NT2/D1 (cell line): ENCODE measurements at regions not wholly inside any gene's neighbourhood (a gene's known extent, or its start where the extent isn't known, plus 50 kb on each side); places are given as distances from the start of the nearest gene placed in this dataset.

Source experiments
- DNase-seq: peaks from one replicate; pipeline ENCODE4 v3.0.0-alpha.2; 2011; ENCODE audit warnings: low read depth, low spot score
- H3K27me3 ChIP-seq: 2 replicates; pipeline ENCODE4 v1.6.0; 2011; ENCODE audit warnings: mild to moderate bottlenecking; ENCODE audit not compliant: insufficient read length, insufficient read depth
- H3K36me3 ChIP-seq: 2 replicates; pipeline ENCODE4 v1.6.1; 2011; ENCODE audit warnings: mild to moderate bottlenecking, low read length, mixed read lengths; ENCODE audit not compliant: insufficient read depth, insufficient read length
- H3K4me1 ChIP-seq: 2 replicates; pipeline ENCODE4 v1.5.1; 2011; ENCODE audit not compliant: insufficient read depth, insufficient read length
- H3K4me3 ChIP-seq: 2 replicates; pipeline ENCODE4 v1.5.1; 2011; ENCODE audit warnings: low read depth; ENCODE audit not compliant: insufficient read length
- H3K9ac ChIP-seq: 2 replicates; pipeline ENCODE4 v1.6.0; 2011; ENCODE audit warnings: low read depth; ENCODE audit not compliant: insufficient read length
- H3K9me3 ChIP-seq: 2 replicates; pipeline ENCODE4 v1.5.1; 2011; ENCODE audit warnings: mild to moderate bottlenecking, low read length; ENCODE audit not compliant: insufficient read depth
- SUZ12 ChIP-seq: IDR thresholded peaks from 2 replicates; pipeline ENCODE4 v1.6.1; 2011; ENCODE audit not compliant: insufficient read length, insufficient read depth; ENCODE audit errors: extremely low read depth
- YY1 ChIP-seq: IDR thresholded peaks from 2 replicates; pipeline ENCODE4 v1.6.1; 2011; ENCODE audit not compliant: insufficient read length, insufficient read depth
- ZNF274 ChIP-seq: IDR thresholded peaks from 2 replicates; pipeline ENCODE4 v1.6.1; 2011; ENCODE audit warnings: mild to moderate bottlenecking, low read depth, low read length

DNA sequence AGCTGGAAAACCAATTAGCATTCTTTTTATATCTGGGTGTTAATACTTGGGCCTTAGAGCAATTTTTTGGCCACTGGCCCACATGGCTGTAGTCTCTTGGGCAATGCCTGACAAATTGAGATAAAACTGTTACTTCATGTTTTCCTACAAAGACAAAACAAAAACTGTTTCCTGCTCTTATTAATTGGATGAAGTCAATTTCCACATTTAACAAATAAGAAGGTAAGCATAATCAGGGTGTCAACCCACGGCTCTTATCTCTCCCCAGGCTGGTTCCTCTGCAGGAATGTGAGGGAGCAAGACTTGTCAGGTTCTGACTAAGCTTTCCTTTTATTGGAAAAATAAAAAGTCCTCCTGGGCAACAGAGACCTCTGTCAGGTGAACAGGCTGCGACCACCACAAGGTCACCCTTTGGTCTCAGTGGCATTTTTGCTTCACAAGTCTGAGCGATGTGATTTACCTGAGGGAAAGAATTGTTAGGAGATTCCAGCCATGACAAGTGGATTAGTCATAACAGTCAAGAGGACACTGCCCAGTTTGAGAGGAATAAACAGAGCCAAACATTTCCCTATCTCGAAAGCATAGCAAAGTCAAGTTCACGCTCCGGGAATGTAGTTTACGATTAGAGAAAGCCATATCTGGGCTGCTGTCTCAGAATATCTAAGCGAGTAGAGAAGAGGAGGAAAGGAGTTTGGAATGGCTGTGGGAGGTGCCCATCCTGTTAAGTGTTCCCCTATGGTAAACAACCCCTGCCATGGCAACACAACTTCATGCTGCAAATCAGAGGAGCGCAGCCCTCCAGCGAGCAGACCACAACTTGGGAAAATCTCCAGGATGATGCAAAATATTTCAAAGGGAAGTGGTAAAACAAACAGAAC lies 144.4 kb downstream of the TES start:
- Histone ChIP-seq H3K4me1 (no peaks in the 10 kb centered on the region), H3K36me3 (no peaks in the 10 kb centered on the region), H3K27me3 (no peaks in the 10 kb centered on the region), H3K9me3 (no peaks in the 10 kb centered on the region), H3K4me3 (no peak overlapping the region), H3K9ac (no peak overlapping the region)
- TF ChIP-seq SUZ12 (no peak), YY1 (no peak), ZNF274 (no peak)
- no peak for DNase-seq

DNA sequence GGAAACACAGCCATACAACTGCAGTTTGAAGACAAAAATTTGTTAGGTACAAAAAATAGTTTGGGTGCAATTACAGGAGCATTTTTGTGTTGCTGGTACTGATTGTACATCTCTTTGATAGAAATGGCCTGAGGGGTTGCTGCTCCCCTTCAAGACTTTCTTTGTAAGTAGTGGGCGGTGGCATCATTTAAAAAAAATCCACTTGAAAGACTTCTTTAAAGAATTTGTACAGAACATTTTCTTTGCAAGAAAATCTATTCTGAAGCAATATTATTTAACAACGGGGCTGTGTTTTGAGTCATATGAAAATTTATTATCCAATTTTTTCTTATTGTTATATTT lies 144.1 kb upstream of the CAV2 start:
- Histone ChIP-seq H3K4me1 (no peaks in the 10 kb centered on the region), H3K9ac (no peak overlapping the region), H3K9me3 (no peaks in the 10 kb centered on the region), H3K27me3 (no peaks in the 10 kb centered on the region), H3K4me3 (no peak overlapping the region), H3K36me3 (no peaks in the 10 kb centered on the region)
- DNase-seq, result no peak
- TF ChIP-seq YY1 (no peak), ZNF274 (no peak), SUZ12 (no peak)

DNA sequence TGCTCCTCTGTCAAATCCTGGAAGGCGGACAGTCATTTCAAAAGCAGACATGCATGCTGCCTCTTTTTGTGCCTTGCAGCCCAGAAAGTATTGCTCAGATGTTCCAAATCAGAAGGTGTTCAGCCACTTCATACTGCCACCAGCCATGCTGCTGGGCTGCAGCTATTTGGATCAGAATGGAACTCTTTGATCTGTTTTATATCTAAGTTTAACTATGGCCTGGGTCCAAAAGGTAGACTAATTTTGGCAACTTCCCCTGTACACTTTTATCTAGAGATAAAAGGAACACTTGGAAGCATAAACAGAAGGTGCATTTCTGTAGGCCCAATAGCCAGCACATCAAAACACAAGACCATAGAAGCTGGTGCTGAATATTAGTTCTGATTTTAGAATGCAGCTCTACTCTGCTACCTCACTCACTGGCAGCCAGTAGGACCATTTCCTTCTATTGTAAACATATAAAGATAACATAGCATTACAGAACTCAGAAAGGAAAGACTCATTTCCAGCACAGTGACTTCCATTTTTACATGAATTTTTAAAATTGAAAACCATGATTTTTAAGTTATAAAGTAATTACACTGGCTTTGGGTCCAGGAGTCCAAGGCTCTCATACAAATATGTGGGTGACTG lies 143.1 kb upstream of the CAV2 start:
- no peak for DNase-seq
- TF ChIP-seq YY1 (no peak), ZNF274 (no peak), SUZ12 (no peak)
- Histone ChIP-seq H3K4me1 (no peaks in the 10 kb centered on the region), H3K27me3 (no peaks in the 10 kb centered on the region), H3K9ac (no peak overlapping the region), H3K4me3 (no peak overlapping the region), H3K9me3 (no peaks in the 10 kb centered on the region), H3K36me3 (no peaks in the 10 kb centered on the region)

DNA sequence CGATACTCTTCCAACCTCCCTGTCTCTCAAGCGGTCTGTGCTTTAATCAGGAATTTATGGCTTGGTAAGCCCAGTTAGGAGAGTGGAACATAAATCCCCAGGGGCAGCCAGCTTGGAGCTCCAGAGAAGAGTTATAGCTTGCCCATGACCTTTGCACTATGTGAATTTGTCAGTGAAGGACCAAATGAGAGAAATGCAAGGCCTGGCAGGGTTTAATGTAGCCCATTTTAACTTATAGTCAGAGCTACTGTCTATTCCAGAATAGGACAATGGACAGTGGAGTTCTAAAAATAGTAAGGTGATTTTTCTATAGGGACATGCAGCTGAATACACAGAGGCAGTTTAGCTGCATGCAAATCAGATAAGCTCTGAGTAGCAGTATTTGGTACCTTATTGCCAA lies 142.6 kb upstream of the CAV2 start:
- H3K9ac ChIP-seq, result no peak overlapping the region
- TF ChIP-seq YY1 (no peak), ZNF274 (no peak), SUZ12 (no peak)
- no peaks in the 10 kb centered on the region for H3K27me3 ChIP-seq
- H3K4me1 ChIP-seq, result no peaks in the 10 kb centered on the region
- H3K9me3 ChIP-seq, result no peaks in the 10 kb centered on the region
- no peak overlapping the region for H3K4me3 ChIP-seq
- no peaks in the 10 kb centered on the region for H3K36me3 ChIP-seq
- DNase-seq, result no peak

DNA sequence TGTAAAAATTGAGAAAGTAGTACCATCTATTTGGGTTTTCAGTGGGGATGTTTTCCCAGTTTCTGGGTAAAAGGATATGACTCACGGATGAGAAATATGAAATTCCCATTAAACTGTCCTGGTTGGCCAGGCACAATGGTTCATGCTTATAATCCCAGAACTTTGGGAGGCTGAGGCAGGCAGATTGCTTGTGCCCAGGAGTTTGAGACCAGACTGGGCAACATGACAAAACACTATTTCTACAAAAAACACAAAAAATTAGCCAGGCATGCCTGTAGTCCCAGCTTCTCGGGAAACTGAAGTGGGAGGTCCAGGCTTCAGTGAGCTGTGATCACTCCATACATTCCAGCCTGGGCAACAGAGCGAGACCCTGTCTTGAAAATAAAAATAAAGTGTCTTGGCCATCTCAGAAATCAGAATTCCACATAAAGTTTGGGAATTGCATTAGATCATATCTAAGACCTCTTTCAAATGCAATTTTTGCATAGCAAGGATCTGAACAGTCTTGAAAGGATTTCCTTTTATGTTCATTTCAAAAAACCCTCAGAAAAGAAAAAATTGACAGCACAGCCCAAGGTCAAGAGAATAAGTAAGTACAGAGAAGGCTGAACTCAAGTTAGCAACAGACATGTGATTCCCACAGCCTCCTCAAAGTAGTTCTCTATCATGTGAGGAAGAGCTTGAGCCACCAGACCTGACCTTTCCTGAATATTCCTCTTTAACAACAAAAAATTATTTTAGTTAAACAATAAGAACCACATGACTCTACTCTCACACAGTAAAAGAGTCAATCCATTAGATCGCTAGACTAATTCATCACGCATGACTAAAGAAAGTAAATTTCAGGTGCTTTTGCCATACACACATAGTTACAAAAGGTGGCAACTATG lies 141.5 kb upstream of the CAV2 start:
- no peaks in the 10 kb centered on the region for H3K36me3 ChIP-seq
- no peak overlapping the region for H3K9ac ChIP-seq
- no peaks in the 10 kb centered on the region for H3K4me1 ChIP-seq
- H3K9me3 ChIP-seq, result no peaks in the 10 kb centered on the region
- DNase-seq, result no peak
- no peak overlapping the region for H3K4me3 ChIP-seq
- TF ChIP-seq YY1, result no peak
- TF ChIP-seq SUZ12, result no peak
- no peaks in the 10 kb centered on the region for H3K27me3 ChIP-seq

DNA sequence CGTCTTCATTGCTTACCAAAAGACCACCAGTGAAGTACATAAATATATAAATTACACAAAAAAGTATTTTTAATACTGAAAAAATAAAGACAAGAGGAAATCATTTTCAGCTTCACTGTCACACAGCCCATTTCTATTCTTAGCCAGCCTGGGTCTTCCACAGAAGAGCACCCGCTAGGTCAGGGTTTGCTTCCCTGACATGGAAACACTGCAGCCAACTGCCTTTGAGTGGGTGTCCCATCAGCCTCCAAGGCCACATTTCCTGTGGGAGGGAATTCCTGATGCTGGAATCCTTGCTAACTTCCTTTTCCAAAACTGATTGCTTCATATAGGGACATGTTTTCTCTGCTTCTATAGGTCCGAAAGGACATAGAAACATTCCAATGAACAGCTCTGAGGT lies 137.8 kb upstream of the CAV2 start:
- Histone ChIP-seq H3K9me3 (no peaks in the 10 kb centered on the region), H3K4me3 (no peak overlapping the region), H3K4me1 (no peaks in the 10 kb centered on the region), H3K27me3 (no peaks in the 10 kb centered on the region), H3K9ac (no peak overlapping the region), H3K36me3 (no peaks in the 10 kb centered on the region)
- DNase-seq, result no peak
- TF ChIP-seq SUZ12 (no peak), ZNF274 (no peak), YY1 (no peak)

DNA sequence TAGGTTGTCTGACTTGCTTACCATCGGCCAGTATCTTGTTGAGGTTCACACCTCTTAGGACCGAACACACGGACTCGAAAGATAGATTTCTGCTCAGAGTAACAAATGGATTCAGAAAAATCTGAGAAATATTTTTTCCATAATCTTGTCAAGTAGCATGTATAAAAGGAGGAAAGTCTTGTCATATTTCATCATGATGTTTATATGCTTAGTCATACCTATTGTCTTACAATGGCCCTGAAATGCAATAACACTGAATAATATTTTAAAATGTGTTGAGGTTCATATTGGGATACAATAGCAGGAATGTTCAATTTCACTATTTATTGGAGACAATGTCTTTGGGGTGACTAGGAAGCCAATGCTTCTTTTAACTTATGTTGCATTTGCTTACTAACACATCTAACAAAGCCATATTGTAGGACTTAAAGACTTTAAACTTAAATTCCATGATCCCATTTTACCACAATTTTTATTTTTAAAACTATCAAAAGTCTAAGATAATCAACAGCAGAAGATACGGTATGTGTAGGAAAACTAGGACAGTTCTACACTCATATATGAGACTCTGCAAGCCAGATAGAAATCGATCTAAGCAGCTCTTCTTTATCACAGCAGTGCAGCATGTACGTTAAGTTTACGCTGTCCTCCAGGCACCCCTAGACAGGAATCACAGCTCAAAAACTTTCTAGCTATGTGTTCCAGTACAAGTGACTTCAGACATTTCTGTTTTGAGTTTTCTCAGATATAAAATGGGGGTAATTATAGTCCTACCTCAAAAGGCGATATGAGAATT lies 135.7 kb upstream of the CAV2 start:
- no peaks in the 10 kb centered on the region for H3K9me3 ChIP-seq
- TF ChIP-seq ZNF274 (no peak), SUZ12 (no peak), YY1 (no peak)
- no peak overlapping the region for H3K9ac ChIP-seq
- no peak for DNase-seq
- H3K27me3 ChIP-seq, result no peaks in the 10 kb centered on the region
- no peak overlapping the region for H3K4me3 ChIP-seq
- peaks cover 2% of the 10 kb centered on the region for H3K4me1 ChIP-seq
- no peaks in the 10 kb centered on the region for H3K36me3 ChIP-seq
